A549 (cell line): ENCODE measurements at regions not wholly inside any gene's neighbourhood (a gene's known extent, or its start where the extent isn't known, plus 50 kb on each side); places are given as distances from the start of the nearest gene placed in this dataset.

ENCODE experiments used
- ATAC-seq, 2 experiments: fragments of 200-7000 bp in 1 of 2; fragments of >200 bp in 1 of 2; cut with Nextera tagmentation in 1 of 2; cut with Tn5 transposase in 1 of 2; 3 replicates each; pipeline versions ENCODE4 v1.8.0 to v1.9.1; 2018 to 2020; ENCODE audit warnings: mild to moderate bottlenecking in 1 of 2, moderate library complexity in 1 of 2
- CTCF ChIA-PET: fragments of 300-600 bp; sonication (Branson Sonifier 250); formaldehyde crosslinking; extraction: SDS; loops from one replicate; lab custom pipeline; 2021; ENCODE audit warnings: antibody characterized with exemption, inconsistent platforms; lab: Yijun Ruan, JAX
- POLR2A ChIA-PET: fragments of 350-600 bp; formaldehyde crosslinking; extraction: SDS; loops from one replicate; lab custom pipeline; 2021; ENCODE audit warnings: antibody characterized with exemption, inconsistent platforms; lab: Yijun Ruan, JAX
- DNase-seq, 2 experiments: peaks; one replicate each; pipeline versions ENCODE4 v3.0.0 to v3.0.0-alpha.2; 2011 to 2016; ENCODE audit warnings: low read depth in 1 of 2, low spot score in 1 of 2
- FAIRE-seq: peaks from 2 replicates; lab custom pipeline; 2011; peaks lifted over from hg19 to GRCh38; lab: Jason Lieb, UNC
- H3K27ac ChIP-seq, 2 experiments: fragments of >200 bp; sonication (Bioruptor Twin); formaldehyde crosslinking; 3 replicates each; pipeline ENCODE4 v1.5.1; 2016 to 2017
- H3K4me1 ChIP-seq: fragments of >200 bp; sonication (Bioruptor Twin); formaldehyde crosslinking; 3 replicates; pipeline ENCODE4 v1.6.1; 2016
- H3K4me2 ChIP-seq: fragments of >200 bp; sonication (Bioruptor Twin); formaldehyde crosslinking; 3 replicates; pipeline ENCODE4 v1.6.1; 2016
- H3K4me3 ChIP-seq: fragments of >200 bp; sonication (Bioruptor Twin); formaldehyde crosslinking; 3 replicates; pipeline ENCODE4 v1.5.1; 2016
- H3K9me3 ChIP-seq: fragments of >200 bp; sonication (Bioruptor Twin); formaldehyde crosslinking; 3 replicates; pipeline ENCODE4 v1.6.1; 2016
- BCL3 ChIP-seq: fragments of >200 bp; sonication (Bioruptor Twin); formaldehyde crosslinking; IDR thresholded peaks from 3 replicates; pipeline ENCODE4 v1.6.1; 2016
- BHLHE40 ChIP-seq: IDR thresholded peaks from 2 replicates; pipeline ENCODE4 v1.6.1; 2012; ENCODE audit warnings: low read depth, low read length, inconsistent platforms
- CHD2 ChIP-seq: fragments of 150-350 bp; IDR thresholded peaks from 2 replicates; pipeline ENCODE4 v1.6.1; 2014; ENCODE audit warnings: low read length; ENCODE audit not compliant: partially characterized antibody
- FOSB ChIP-seq: fragments of 250-450 bp; sonication (Bioruptor Pico); IDR thresholded peaks from 2 replicates; pipeline ENCODE4 v1.5.0; 2020; ENCODE audit warnings: mild to moderate bottlenecking, moderate library complexity
- FOXS1 ChIP-seq: fragments of 250-450 bp; sonication (Bioruptor Pico); IDR thresholded peaks from 2 replicates; pipeline ENCODE4 v1.5.0; 2020; ENCODE audit warnings: mild to moderate bottlenecking, moderate library complexity
- HES2 ChIP-seq: fragments of >200 bp; sonication (Bioruptor Twin); formaldehyde crosslinking; IDR thresholded peaks from 2 replicates; pipeline ENCODE4 v1.6.1; 2016
- HEYL ChIP-seq: fragments of 250-450 bp; sonication (Bioruptor Pico); IDR thresholded peaks from 2 replicates; pipeline ENCODE4 v1.8.0; 2021; ENCODE audit warnings: mild to moderate bottlenecking, moderate library complexity
- HOXB5 ChIP-seq: fragments of 250-450 bp; sonication (Bioruptor Pico); IDR thresholded peaks from 2 replicates; pipeline ENCODE4 v1.5.0; 2020; ENCODE audit warnings: mild to moderate bottlenecking, moderate library complexity
- JUN ChIP-seq, 2 experiments: fragments of >200 bp; sonication (Bioruptor Twin); formaldehyde crosslinking; IDR thresholded peaks; 2 replicates in 1 of 2; 3 replicates in 1 of 2; pipeline ENCODE4 v1.6.1; 2016 to 2017
- JUNB ChIP-seq: fragments of >200 bp; sonication (Bioruptor Twin); formaldehyde crosslinking; IDR thresholded peaks from 2 replicates; pipeline ENCODE4 v1.6.1; 2016
- MAFK ChIP-seq: fragments of 450-650 bp; IDR thresholded peaks from 2 replicates; pipeline ENCODE4 v1.6.1; 2014; ENCODE audit not compliant: partially characterized antibody
- PBX3 ChIP-seq: IDR thresholded peaks from 2 replicates; pipeline ENCODE4 v1.6.1; 2012
- RARB ChIP-seq: fragments of 250-450 bp; sonication (Bioruptor Pico); IDR thresholded peaks from 2 replicates; pipeline ENCODE4 v1.8.0; 2021; ENCODE audit warnings: mild to moderate bottlenecking, moderate library complexity
- REST ChIP-seq: fragments of 200-600 bp; sonication (generic); IDR thresholded peaks from 2 replicates; pipeline ENCODE4 v1.6.1; 2016; ENCODE audit warnings: antibody characterized with exemption, mild to moderate bottlenecking, moderate library complexity
- WGBS: methylation state at CpG from one replicate; pipeline ENCODE4 v1.1.6; 2017; ENCODE audit errors: missing lambda C conversion rate; 5-methylcytosine and 5-hydroxymethylcytosine counted together

GRCh38 chr5:74556631-74557595, 83.6 kb downstream of the ENC1 start:
- WGBS = 67% methylated on average over 6 of the region's 6 CpGs
- FAIRE-seq = peak; percentile 23
- TF ChIP-seq HEYL (CRISPR knock-in tag) (no peak), HOXB5 (CRISPR knock-in tag) (no peak), JUNB (no peak), RARB (CRISPR knock-in tag) (no peak), JUN (IDR thresholded peaks at IDR 0.05) (no peak), FOSB (CRISPR knock-in tag) (no peak), MAFK (no peak)
- Histone ChIP-seq H3K9me3 (no peaks in the 10 kb centered on the region), H3K4me3 (no peak overlapping the region), H3K4me2 (no peak overlapping the region), H3K27ac (no peak overlapping the region), H3K4me1 (no peaks in the 10 kb centered on the region)
- no peak for DNase-seq
- ChIA-PET CTCF (interaction anchor here (1.2 kb wide), 1 partner anchor 11 kb away, joined by 4 read pairs; no protein-coding TSS in a partner anchor), POLR2A (no interaction called here)
- ATAC-seq = no peak

GRCh38 chr5:74556006-74556405, 84.5 kb downstream of the ENC1 start:
- H3K4me2 ChIP-seq = no peak overlapping the region
- CTCF ChIA-PET = no interaction called here
- TF ChIP-seq FOXS1 (CRISPR knock-in tag) (no peak), BHLHE40 (no peak)
- no peaks in the 10 kb centered on the region for H3K4me1 ChIP-seq
- ATAC-seq (no peak), FAIRE-seq (no peak), DNase-seq (no peak)
- H3K27ac ChIP-seq = no peak overlapping the region
- no peak overlapping the region for H3K4me3 ChIP-seq
- WGBS = 38% methylated on average over 3 of the region's 3 CpGs
- POLR2A ChIA-PET = no interaction called here
- no peaks in the 10 kb centered on the region for H3K9me3 ChIP-seq

GRCh38 chr5:74552101-74552500, 88.4 kb downstream of the ENC1 start:
- H3K4me1 ChIP-seq = no peaks in the 10 kb centered on the region
- H3K27ac ChIP-seq = no peak overlapping the region
- H3K4me3 ChIP-seq = no peak overlapping the region
- TF ChIP-seq BCL3 (no peak), CHD2 (no peak), REST (no peak), PBX3 (no peak), HEYL (CRISPR knock-in tag) (no peak), HES2 (no peak)
- DNase-seq = no peak
- WGBS = 63% methylated on average over 4 of the region's 4 CpGs
- no peak for ATAC-seq
- H3K4me2 ChIP-seq = no peak overlapping the region
- CTCF ChIA-PET = no interaction called here
- no peak for FAIRE-seq
- no peaks in the 10 kb centered on the region for H3K9me3 ChIP-seq
- POLR2A ChIA-PET = no interaction called here
